ENCODE measurements at regions not wholly inside any gene's neighbourhood (a gene's known extent, or its start where the extent isn't known, plus 50 kb on each side); places are given as distances from the start of the nearest gene placed in this dataset.

DNA sequence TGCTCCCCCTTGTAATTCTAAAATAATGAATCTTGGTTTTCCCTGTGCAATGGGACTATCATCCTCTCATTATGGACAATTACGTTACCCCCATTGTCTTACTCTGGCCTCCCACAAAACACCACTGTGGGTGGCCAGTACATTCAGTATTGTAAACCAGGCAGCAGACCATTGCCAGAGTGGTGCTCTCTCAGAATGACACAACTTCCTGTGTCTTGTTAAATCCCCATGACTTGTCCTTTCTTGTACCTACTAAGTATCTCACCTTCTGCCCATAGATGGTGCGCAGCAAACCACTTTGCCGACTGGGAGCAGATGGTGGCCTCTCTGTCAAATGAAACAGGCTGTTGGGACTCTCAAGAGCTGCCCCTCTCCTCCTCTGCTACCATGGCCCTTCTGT is 287.1 kb upstream of the RAG2 start:
- no peaks in the 10 kb centered on the region for H3K36me3 ChIP-seq (ENCODE audit: insufficient read depth, low read length)
- no peak overlapping the region for H2AFZ ChIP-seq (ENCODE audit: low read depth, low read length)
- H3K4me3 ChIP-seq (ENCODE audit: low read length): no peak overlapping the region
- no peaks in the 10 kb centered on the region for H3K4me1 ChIP-seq (ENCODE audit: insufficient read depth, low read length)
- no peaks in the 10 kb centered on the region for H3K9me3 ChIP-seq (ENCODE audit: low read length)
- H3K27me3 ChIP-seq (ENCODE audit: insufficient read depth, low read length): no peaks in the 10 kb centered on the region

DNA sequence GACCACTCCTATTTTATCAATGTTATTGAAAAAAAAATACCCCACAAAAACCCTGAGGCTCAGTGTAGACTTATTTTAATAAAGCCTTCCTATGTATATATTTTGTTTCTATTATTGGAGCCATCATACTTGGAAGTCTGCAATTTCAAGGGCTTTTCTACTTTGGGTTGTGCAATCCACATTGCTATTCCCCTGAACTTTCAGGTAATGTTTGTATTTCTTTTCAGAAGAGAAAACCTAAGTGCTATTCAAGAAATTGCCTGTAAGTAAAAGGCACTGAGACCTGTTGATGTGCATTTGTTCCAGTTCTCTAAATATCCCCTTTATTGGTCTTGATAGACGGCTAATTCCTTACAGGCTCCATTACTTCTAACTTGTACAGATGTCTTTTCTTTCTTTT is 280.7 kb upstream of the RAG2 start:
- no peaks in the 10 kb centered on the region for H3K36me3 ChIP-seq (ENCODE audit: insufficient read depth, low read length)
- no peaks in the 10 kb centered on the region for H3K9me3 ChIP-seq (ENCODE audit: low read length)
- H2AFZ ChIP-seq (ENCODE audit: low read depth, low read length): no peak overlapping the region
- no peaks in the 10 kb centered on the region for H3K27me3 ChIP-seq (ENCODE audit: insufficient read depth, low read length)
- H3K4me1 ChIP-seq (ENCODE audit: insufficient read depth, low read length): no peaks in the 10 kb centered on the region
- no peak overlapping the region for H3K4me3 ChIP-seq (ENCODE audit: low read length)

DNA sequence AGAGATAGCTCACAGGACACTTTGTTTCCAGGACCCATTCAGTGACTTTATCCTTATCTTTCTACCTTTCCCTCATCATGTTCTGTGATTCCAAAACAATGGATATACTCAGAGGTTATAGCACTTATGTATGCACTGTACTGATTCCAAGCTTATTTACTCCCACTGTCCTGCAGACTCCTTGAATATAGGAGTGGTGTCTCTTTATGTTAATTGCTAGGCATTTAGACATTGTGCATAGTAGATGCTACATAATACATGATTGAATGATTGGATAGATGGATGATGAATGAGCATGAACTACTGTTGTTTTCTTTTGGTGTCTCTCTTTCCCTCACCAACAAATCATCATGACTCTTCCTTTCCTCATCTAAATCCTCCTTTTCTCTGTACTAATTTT is 279.1 kb upstream of the RAG2 start:
- Histone ChIP-seq H3K36me3 (ENCODE audit: insufficient read depth, low read length) (no peaks in the 10 kb centered on the region), H3K4me1 (ENCODE audit: insufficient read depth, low read length) (no peaks in the 10 kb centered on the region), H2AFZ (ENCODE audit: low read depth, low read length) (no peak overlapping the region), H3K27me3 (ENCODE audit: insufficient read depth, low read length) (no peaks in the 10 kb centered on the region), H3K4me3 (ENCODE audit: low read length) (no peak overlapping the region), H3K9me3 (ENCODE audit: low read length) (no peaks in the 10 kb centered on the region)

DNA sequence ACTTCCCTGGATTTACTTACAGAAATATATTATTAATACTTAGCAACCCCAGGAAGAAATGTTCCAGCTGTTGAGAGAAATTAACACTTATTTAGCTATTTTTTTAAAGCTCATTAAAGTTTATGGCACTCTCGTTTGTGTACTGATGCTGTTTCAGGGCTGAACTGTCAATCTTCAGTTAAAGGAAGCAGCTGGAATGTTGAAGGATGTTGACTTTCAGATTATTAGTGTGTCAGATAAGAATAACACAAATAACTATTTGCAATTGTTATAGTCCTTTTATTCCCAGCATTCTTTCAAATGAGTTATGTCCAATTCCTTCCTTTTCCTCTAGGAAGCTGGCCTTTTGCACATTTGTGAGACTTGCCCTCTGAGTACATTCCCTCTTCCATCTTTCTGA is 278.2 kb upstream of the RAG2 start:
- Histone ChIP-seq H2AFZ (ENCODE audit: low read depth, low read length) (no peak overlapping the region), H3K27me3 (ENCODE audit: insufficient read depth, low read length) (no peaks in the 10 kb centered on the region), H3K36me3 (ENCODE audit: insufficient read depth, low read length) (no peaks in the 10 kb centered on the region), H3K4me1 (ENCODE audit: insufficient read depth, low read length) (no peaks in the 10 kb centered on the region), H3K9me3 (ENCODE audit: low read length) (no peaks in the 10 kb centered on the region), H3K4me3 (ENCODE audit: low read length) (no peak overlapping the region)

DNA sequence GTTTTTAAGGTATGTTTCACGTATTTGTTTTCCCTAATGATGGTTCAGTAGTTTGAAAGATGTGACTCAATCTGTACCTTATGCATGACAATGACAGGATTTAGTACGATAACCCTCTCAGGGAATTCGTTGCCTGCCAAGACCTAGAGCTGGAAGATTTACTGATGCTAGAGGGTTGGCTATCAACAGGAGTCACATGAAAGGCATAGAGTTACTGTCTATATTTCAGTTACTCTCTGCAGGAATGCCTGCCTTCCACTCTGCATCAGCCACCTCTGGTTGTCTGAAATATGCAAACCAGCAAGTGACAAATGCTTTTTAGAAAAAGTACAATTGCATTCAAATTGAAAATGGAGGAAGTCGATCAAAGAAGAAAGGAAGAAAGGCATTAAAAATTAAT is 276.3 kb upstream of the RAG2 start:
- H3K9me3 ChIP-seq (ENCODE audit: low read length): no peaks in the 10 kb centered on the region
- H3K4me1 ChIP-seq (ENCODE audit: insufficient read depth, low read length): no peaks in the 10 kb centered on the region
- H3K4me3 ChIP-seq (ENCODE audit: low read length): no peak overlapping the region
- H2AFZ ChIP-seq (ENCODE audit: low read depth, low read length): no peak overlapping the region
- no peaks in the 10 kb centered on the region for H3K27me3 ChIP-seq (ENCODE audit: insufficient read depth, low read length)
- no peaks in the 10 kb centered on the region for H3K36me3 ChIP-seq (ENCODE audit: insufficient read depth, low read length)

DNA sequence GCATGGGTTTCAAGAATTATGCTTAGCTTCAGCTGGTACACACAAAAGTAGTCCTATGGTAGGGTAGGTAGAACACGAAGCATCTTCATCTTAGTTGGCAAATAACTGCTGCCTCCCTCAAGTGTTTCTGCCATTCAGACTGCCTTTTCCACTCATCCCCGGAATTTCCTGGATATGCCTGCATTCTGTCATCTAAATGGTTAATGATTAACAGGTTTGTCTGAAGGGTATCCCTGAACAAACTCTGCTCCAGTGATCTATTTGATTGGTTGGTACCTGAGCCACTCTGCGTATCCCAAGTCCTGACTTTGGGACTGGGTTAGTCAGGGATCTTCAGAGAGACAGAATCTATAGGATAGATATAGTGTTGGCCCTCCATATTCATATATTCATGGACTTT is 272.3 kb upstream of the RAG2 start:
- Histone ChIP-seq H3K4me1 (ENCODE audit: insufficient read depth, low read length) (no peaks in the 10 kb centered on the region), H3K9me3 (ENCODE audit: low read length) (no peaks in the 10 kb centered on the region), H3K4me3 (ENCODE audit: low read length) (no peak overlapping the region), H3K27me3 (ENCODE audit: insufficient read depth, low read length) (no peaks in the 10 kb centered on the region), H3K36me3 (ENCODE audit: insufficient read depth, low read length) (no peaks in the 10 kb centered on the region), H2AFZ (ENCODE audit: low read depth, low read length) (no peak overlapping the region)

DNA sequence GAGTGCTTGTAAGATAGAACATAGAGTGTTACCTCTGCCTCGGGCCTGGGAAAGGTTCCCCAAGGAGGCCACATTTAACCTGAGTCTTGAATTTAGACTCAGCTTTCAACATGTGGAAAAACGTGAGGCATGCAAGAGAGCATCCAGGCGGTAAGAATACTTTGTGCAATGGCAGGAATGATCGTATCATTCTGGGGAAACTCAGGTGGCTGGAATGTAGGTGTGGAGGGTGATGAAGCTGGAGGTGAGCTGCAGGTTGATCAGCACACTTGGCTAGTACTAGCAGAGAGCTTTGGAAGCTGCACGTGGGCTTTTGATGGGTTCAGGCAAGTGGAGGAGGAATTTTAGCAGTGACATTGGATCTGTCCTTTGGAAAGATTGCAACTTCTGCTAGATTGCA is 270.3 kb upstream of the RAG2 start:
- Histone ChIP-seq H2AFZ (ENCODE audit: low read depth, low read length) (no peak overlapping the region), H3K27me3 (ENCODE audit: insufficient read depth, low read length) (no peaks in the 10 kb centered on the region), H3K4me1 (ENCODE audit: insufficient read depth, low read length) (no peaks in the 10 kb centered on the region), H3K9me3 (ENCODE audit: low read length) (no peaks in the 10 kb centered on the region), H3K4me3 (ENCODE audit: low read length) (no peak overlapping the region), H3K36me3 (ENCODE audit: insufficient read depth, low read length) (no peaks in the 10 kb centered on the region)

DNA sequence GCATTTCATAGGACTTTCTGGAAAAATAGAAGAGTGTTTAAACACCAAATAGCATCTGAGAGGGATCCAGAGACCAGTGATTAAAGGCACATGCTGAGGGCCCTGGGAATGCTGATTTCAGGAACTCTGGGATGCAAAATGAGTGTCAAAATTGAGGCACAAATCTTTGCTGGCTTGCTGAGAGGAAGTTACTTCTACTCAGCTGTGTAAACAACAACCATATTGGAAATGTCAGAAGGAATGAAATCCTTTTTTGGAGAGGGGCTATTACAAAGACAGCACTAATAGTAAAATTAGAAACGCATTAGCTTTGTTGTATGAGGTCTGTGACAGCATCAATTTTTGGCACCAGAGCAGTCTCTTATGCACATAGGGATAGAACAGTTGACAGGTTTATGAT is 267.8 kb upstream of the RAG2 start:
- H3K27me3 ChIP-seq (ENCODE audit: insufficient read depth, low read length): no peaks in the 10 kb centered on the region
- H3K36me3 ChIP-seq (ENCODE audit: insufficient read depth, low read length): no peaks in the 10 kb centered on the region
- no peaks in the 10 kb centered on the region for H3K4me1 ChIP-seq (ENCODE audit: insufficient read depth, low read length)
- no peaks in the 10 kb centered on the region for H3K9me3 ChIP-seq (ENCODE audit: low read length)
- no peak overlapping the region for H2AFZ ChIP-seq (ENCODE audit: low read depth, low read length)
- no peak overlapping the region for H3K4me3 ChIP-seq (ENCODE audit: low read length)

DNA sequence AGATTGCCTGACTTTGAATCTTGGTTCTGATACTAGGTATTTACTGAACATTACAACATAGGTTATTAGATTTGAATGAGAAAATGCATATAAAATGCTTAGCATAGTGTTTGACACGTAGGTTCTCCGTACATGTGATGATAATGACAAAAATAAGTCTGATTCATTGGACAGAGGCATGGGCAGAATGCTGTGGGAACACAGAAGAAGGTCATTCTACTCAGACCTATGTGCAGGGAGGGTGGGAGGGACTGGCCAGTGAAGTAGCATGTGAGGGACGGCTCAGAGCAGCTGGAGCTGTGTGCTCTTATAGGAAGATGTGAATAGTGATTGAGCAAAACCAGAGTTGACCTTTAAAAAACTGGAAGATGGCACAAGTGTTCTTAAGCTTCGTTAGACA is 256.8 kb upstream of the RAG2 start:
- H3K9me3 ChIP-seq (ENCODE audit: low read length): no peaks in the 10 kb centered on the region
- H2AFZ ChIP-seq (ENCODE audit: low read depth, low read length): no peak overlapping the region
- no peaks in the 10 kb centered on the region for H3K36me3 ChIP-seq (ENCODE audit: insufficient read depth, low read length)
- H3K4me1 ChIP-seq (ENCODE audit: insufficient read depth, low read length): no peaks in the 10 kb centered on the region
- H3K27me3 ChIP-seq (ENCODE audit: insufficient read depth, low read length): no peaks in the 10 kb centered on the region
- no peak overlapping the region for H3K4me3 ChIP-seq (ENCODE audit: low read length)

DNA sequence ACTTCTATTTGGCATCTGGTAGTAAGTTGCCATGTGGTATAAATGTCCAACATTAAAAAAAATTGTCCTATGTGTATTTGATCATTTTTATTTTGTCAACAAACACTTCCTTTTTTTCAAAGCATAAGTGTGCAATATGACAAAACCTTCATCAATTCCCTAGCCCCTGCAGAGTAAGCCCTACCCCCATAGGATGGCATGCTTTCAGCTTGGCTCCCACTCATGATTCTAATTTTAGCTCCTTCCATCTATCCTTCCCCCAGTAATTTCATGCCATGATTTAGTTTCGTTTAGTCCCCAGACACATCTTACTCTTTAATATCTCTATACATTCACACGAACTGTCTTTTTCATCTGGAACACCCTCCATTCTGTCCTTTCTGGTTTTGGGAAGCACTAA is 250.6 kb upstream of the RAG2 start:
- Histone ChIP-seq H3K27me3 (ENCODE audit: insufficient read depth, low read length) (no peaks in the 10 kb centered on the region), H2AFZ (ENCODE audit: low read depth, low read length) (no peak overlapping the region), H3K36me3 (ENCODE audit: insufficient read depth, low read length) (no peaks in the 10 kb centered on the region), H3K4me1 (ENCODE audit: insufficient read depth, low read length) (no peaks in the 10 kb centered on the region), H3K9me3 (ENCODE audit: low read length) (no peaks in the 10 kb centered on the region), H3K4me3 (ENCODE audit: low read length) (no peak overlapping the region)

DNA sequence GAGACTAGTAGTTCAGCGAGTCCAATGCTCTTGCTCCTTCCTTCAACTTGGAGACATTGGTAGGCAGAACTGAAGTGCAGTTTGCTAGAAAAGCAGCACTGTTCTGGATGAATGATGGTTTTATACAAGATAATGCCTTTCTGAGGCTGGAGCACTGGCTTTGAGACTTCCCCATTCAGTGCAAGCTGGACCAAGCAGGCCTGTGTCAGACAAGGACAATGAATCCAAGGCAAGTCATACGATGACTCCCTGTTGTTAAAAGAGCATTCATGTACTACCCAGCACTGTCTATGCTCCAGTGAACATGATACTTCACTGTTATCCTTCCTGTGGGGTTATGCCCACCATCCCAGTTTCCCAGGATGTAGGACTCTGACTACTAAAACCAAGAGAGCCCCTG is 242.3 kb upstream of the RAG2 start:
- no peaks in the 10 kb centered on the region for H3K9me3 ChIP-seq (ENCODE audit: low read length)
- no peak overlapping the region for H3K4me3 ChIP-seq (ENCODE audit: low read length)
- H3K27me3 ChIP-seq (ENCODE audit: insufficient read depth, low read length): no peaks in the 10 kb centered on the region
- no peaks in the 10 kb centered on the region for H3K36me3 ChIP-seq (ENCODE audit: insufficient read depth, low read length)
- H3K4me1 ChIP-seq (ENCODE audit: insufficient read depth, low read length): no peaks in the 10 kb centered on the region
- H2AFZ ChIP-seq (ENCODE audit: low read depth, low read length): no peak overlapping the region

DNA sequence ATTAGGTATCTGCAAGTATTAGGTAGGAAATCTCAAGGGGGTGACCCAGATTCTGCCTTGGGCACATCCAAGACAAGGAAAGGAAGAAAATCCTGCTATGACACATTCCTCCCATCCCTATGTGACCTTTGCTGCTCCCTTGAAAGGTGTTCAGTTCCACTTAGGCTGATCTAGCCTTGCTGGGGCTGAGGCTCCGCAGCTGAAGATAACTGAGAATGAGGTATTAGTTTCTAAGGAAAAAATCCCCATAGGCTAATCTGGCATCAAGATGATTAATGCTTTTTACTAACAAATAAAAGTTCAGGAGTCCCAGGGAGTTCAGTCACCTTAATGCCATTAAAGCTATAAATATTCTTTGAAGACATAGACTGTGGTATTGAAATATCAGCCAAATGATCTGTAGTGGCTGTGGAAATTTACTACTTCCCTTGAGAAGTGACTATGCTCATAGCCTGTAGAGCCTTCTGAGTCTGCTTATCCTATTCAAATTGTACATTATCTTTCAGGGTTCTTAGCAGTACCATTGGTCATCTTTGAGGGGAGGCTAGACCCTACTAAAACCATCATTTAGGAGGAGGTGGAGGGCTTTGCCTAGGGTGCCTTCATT is 239.9 kb upstream of the RAG2 start:
- no peaks in the 10 kb centered on the region for H3K9me3 ChIP-seq (ENCODE audit: low read length)
- H2AFZ ChIP-seq (ENCODE audit: low read depth, low read length): no peak overlapping the region
- no peaks in the 10 kb centered on the region for H3K27me3 ChIP-seq (ENCODE audit: insufficient read depth, low read length)
- H3K4me3 ChIP-seq (ENCODE audit: low read length): no peak overlapping the region
- H3K36me3 ChIP-seq (ENCODE audit: insufficient read depth, low read length): no peaks in the 10 kb centered on the region
- H3K4me1 ChIP-seq (ENCODE audit: insufficient read depth, low read length): no peaks in the 10 kb centered on the region

DNA sequence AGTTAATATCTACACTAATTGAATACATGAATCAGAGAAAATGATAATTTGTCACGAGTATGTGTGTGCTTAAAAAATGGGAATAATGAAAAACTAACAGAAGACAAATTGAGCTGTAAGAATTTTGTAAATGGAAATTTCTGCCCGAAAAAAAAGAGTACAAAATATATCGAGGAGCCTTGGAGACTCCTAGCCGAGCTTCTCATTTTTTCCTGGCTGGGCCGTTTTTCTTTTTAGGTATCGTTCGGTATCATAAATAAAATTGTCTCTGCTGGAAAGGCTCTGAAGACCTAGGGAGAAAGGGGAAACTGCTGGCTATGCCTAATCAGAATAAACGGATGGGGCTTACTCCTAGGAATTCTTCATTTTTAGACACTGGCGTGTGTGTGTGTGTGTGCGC is 227.2 kb upstream of the RAG2 start:
- Histone ChIP-seq H3K36me3 (ENCODE audit: insufficient read depth, low read length) (no peaks in the 10 kb centered on the region), H3K4me3 (ENCODE audit: low read length) (no peak overlapping the region), H3K4me1 (ENCODE audit: insufficient read depth, low read length) (no peaks in the 10 kb centered on the region), H3K9me3 (ENCODE audit: low read length) (no peaks in the 10 kb centered on the region), H2AFZ (ENCODE audit: low read depth, low read length) (no peak overlapping the region), H3K27me3 (ENCODE audit: insufficient read depth, low read length) (no peaks in the 10 kb centered on the region)

DNA sequence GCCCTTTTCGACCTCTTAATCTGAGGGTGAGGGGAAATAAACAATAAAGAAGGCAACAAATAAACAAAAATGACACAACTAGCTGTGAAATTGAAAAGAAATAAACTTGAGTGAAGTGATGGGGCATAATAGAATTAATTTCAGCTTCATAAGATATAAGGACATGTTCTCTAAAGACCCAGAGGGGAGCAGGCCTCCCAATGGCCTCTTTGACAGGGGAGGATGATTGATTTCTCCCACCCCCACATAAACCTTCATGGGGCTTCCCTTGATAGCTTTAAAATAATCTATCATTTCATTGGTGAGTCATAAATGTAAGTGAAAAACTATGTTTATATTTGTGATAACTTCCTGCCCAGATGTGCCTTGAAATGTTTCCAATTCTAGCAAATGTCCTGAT is 226.3 kb upstream of the RAG2 start:
- Histone ChIP-seq H3K9me3 (ENCODE audit: low read length) (no peaks in the 10 kb centered on the region), H3K36me3 (ENCODE audit: insufficient read depth, low read length) (no peaks in the 10 kb centered on the region), H3K27me3 (ENCODE audit: insufficient read depth, low read length) (no peaks in the 10 kb centered on the region), H3K4me1 (ENCODE audit: insufficient read depth, low read length) (no peaks in the 10 kb centered on the region), H3K4me3 (ENCODE audit: low read length) (no peak overlapping the region), H2AFZ (ENCODE audit: low read depth, low read length) (no peak overlapping the region)
